ENCODE measurements at regions not wholly inside any gene's neighbourhood (a gene's known extent, or its start where the extent isn't known, plus 50 kb on each side); places are given as distances from the start of the nearest gene placed in this dataset.
"Not testable (repeated sequence)": the region's sequence is repeated elsewhere in the genome, so short reads cannot be mapped to it uniquely, and the experiment has no call there.

GRCh38 chr2:113386780-113387433 lies 50.6 kb upstream of the ZNG1B start:
- DNase-seq (ENCODE audit: low spot score); intact Hi-C loops (cut with DNase I): not testable (repeated sequence)

- intact Hi-C loops (cut with DNase I) = loop anchor here in 1 of 2 donors (10.0 kb wide), 1 partner anchor 245 kb away; no protein-coding TSS in a partner anchor
- not testable (repeated sequence) for DNase-seq (ENCODE audit: low spot score)
These were observed 57.9 kb upstream of the ZNG1B start for GRCh38 chr2:113379621-113380020.

- no peak for DNase-seq (ENCODE audit: low spot score)
- intact Hi-C loops (cut with DNase I) = loop anchor here in 1 of 2 donors (10.0 kb wide), 1 partner anchor 242 kb away; no protein-coding TSS in a partner anchor
These were observed 60.5 kb upstream of the ZNG1B start for GRCh38 chr2:113376913-113377445.

GRCh38 chr2:113376253-113376912 lies 61.1 kb upstream of the ZNG1B start:
- intact Hi-C loops (cut with DNase I) = loop anchor here in 1 of 2 donors (10.0 kb wide), 1 partner anchor 242 kb away; no protein-coding TSS in a partner anchor
- DNase-seq (ENCODE audit: low spot score) = no peak

GRCh38 chr2:113374857-113375256 lies 62.6 kb upstream of the ZNG1B start:
- intact Hi-C loops (cut with DNase I) = loop anchor here (5.0 to 10.0 kb wide), 4 partner anchors 128 to 240 kb away; no protein-coding TSS in a partner anchor
- DNase-seq (ENCODE audit: low spot score) = not testable (repeated sequence)

- not testable (repeated sequence) for DNase-seq (ENCODE audit: low spot score)
- intact Hi-C loops (cut with DNase I) = loop anchor here (5.0 to 10.0 kb wide), 4 partner anchors 125 to 238 kb away; no protein-coding TSS in a partner anchor
These were observed 65.1 kb upstream of the ZNG1B start for GRCh38 chr2:113372258-113372834.

- DNase-seq (ENCODE audit: low spot score) = no peak
- intact Hi-C loops (cut with DNase I) = loop anchor here (2.0 to 10.0 kb wide), 6 partner anchors 122 to 236 kb away; no protein-coding TSS in a partner anchor
These were observed 66.9 kb upstream of the ZNG1B start for GRCh38 chr2:113370478-113371091.

GRCh38 chr2:113370030-113370429 lies 67.5 kb upstream of the ZNG1B start:
- intact Hi-C loops (cut with DNase I) = loop anchor here (2.0 to 10.0 kb wide), 6 partner anchors 121 to 235 kb away; no protein-coding TSS in a partner anchor
- DNase-seq (ENCODE audit: low spot score) = no peak

GRCh38 chr2:113368581-113368980 lies 68.9 kb upstream of the ZNG1B start:
- intact Hi-C loops (cut with DNase I) = loop anchor here in 1 of 2 donors (5.0 kb wide), 1 partner anchor 396 kb away; no protein-coding TSS in a partner anchor
- DNase-seq (ENCODE audit: low spot score) = not testable (repeated sequence)

GRCh38 chr2:113366821-113367220 lies 70.7 kb upstream of the ZNG1B start:
- intact Hi-C loops (cut with DNase I) = loop anchor here in 1 of 2 donors (5.0 kb wide), 1 partner anchor 395 kb away; no protein-coding TSS in a partner anchor
- not testable (repeated sequence) for DNase-seq (ENCODE audit: low spot score)

GRCh38 chr2:113365791-113366190 lies 71.7 kb upstream of the ZNG1B start:
- DNase-seq (ENCODE audit: low spot score) = not testable (repeated sequence)
- intact Hi-C loops (cut with DNase I) = loop anchor here in 1 of 2 donors (5.0 kb wide), 1 partner anchor 393 kb away; no protein-coding TSS in a partner anchor

GRCh38 chr2:113365290-113365689 lies 72.2 kb upstream of the ZNG1B start:
- intact Hi-C loops (cut with DNase I) = loop anchor here in 1 of 2 donors (5.0 kb wide), 1 partner anchor 393 kb away; no protein-coding TSS in a partner anchor
- not testable (repeated sequence) for DNase-seq (ENCODE audit: low spot score)

GRCh38 chr2:113361051-113361450 lies 76.4 kb upstream of the ZNG1B start:
- DNase-seq (ENCODE audit: low spot score) = no peak
- intact Hi-C loops (cut with DNase I) = no loop called here

GRCh38 chr2:113357071-113357470 lies 78.3 kb upstream of the PAX8 start:
- intact Hi-C loops (cut with DNase I) = no loop called here
- no peak for DNase-seq (ENCODE audit: low spot score)

GRCh38 chr2:113356284-113356683 lies 77.6 kb upstream of the PAX8 start:
- intact Hi-C loops (cut with DNase I) = not testable (repeated sequence)

GRCh38 chr2:113355339-113356015 lies 76.8 kb upstream of the PAX8 start:
- DNase-seq (ENCODE audit: low spot score); intact Hi-C loops (cut with DNase I): not testable (repeated sequence)

More at GRCh38 chr2:113356284-113356683, 77.6 kb upstream of the PAX8 start:
- DNase-seq (ENCODE audit: low spot score) = not testable (repeated sequence)

- DNase-seq (ENCODE audit: low spot score) = no peak
- intact Hi-C loops (cut with DNase I) = no loop called here
These were observed 72.9 kb upstream of the PAX8 start for GRCh38 chr2:113351375-113352355.

Measured in posterior vena cava (tissue), 2 donors.